ENCODE measurements at regions not wholly inside any gene's neighbourhood (a gene's known extent, or its start where the extent isn't known, plus 50 kb on each side); places are given as distances from the start of the nearest gene placed in this dataset.

GRCh38 chr11:116057000-116057399 lies 552.8 kb upstream of the CADM1 start:
- H3K4me3 ChIP-seq (ENCODE audit: low read depth, low read length): no peak overlapping the region
- TF ChIP-seq, protein P1, sequence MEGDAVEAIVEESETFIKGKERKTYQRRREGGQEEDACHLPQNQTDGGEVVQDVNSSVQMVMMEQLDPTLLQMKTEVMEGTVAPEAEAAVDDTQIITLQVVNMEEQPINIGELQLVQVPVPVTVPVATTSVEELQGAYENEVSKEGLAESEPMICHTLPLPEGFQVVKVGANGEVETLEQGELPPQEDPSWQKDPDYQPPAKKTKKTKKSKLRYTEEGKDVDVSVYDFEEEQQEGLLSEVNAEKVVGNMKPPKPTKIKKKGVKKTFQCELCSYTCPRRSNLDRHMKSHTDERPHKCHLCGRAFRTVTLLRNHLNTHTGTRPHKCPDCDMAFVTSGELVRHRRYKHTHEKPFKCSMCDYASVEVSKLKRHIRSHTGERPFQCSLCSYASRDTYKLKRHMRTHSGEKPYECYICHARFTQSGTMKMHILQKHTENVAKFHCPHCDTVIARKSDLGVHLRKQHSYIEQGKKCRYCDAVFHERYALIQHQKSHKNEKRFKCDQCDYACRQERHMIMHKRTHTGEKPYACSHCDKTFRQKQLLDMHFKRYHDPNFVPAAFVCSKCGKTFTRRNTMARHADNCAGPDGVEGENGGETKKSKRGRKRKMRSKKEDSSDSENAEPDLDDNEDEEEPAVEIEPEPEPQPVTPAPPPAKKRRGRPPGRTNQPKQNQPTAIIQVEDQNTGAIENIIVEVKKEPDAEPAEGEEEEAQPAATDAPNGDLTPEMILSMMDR (IDR thresholded peaks at IDR 0.05; ENCODE audit: borderline replicate concordance, insufficient read depth, low read depth, low read length): no peak

GRCh38 chr11:116055064-116055463 lies 550.8 kb upstream of the CADM1 start:
- TF ChIP-seq, protein P1 (IDR thresholded peaks at IDR 0.05; ENCODE audit: borderline replicate concordance, insufficient read depth, low read depth, low read length): no peak
- H3K4me3 ChIP-seq (ENCODE audit: low read depth, low read length): no peak overlapping the region

DNA sequence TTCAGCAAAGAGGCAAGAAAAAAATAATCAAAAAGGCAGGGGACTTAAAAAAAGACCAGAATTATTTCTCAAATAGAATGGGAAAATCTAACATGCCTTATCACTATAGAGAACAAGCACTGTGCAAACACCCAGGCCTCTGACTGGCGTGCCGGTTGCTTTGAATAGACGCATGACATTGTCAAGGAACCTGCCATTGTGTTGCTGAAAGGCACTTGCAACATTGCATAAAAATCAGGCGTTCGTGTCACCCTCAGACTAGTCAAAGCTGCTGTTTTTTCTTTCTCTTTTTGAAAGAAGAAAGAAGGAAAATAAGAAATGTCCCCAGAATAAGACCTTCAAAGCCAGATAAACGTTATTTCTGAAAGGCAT lies 549.3 kb upstream of the CADM1 start:
- H3K4me3 ChIP-seq (ENCODE audit: low read depth, low read length): no peak overlapping the region
- TF ChIP-seq, protein P1 (IDR thresholded peaks at IDR 0.05; ENCODE audit: borderline replicate concordance, insufficient read depth, low read depth, low read length): no peak

DNA sequence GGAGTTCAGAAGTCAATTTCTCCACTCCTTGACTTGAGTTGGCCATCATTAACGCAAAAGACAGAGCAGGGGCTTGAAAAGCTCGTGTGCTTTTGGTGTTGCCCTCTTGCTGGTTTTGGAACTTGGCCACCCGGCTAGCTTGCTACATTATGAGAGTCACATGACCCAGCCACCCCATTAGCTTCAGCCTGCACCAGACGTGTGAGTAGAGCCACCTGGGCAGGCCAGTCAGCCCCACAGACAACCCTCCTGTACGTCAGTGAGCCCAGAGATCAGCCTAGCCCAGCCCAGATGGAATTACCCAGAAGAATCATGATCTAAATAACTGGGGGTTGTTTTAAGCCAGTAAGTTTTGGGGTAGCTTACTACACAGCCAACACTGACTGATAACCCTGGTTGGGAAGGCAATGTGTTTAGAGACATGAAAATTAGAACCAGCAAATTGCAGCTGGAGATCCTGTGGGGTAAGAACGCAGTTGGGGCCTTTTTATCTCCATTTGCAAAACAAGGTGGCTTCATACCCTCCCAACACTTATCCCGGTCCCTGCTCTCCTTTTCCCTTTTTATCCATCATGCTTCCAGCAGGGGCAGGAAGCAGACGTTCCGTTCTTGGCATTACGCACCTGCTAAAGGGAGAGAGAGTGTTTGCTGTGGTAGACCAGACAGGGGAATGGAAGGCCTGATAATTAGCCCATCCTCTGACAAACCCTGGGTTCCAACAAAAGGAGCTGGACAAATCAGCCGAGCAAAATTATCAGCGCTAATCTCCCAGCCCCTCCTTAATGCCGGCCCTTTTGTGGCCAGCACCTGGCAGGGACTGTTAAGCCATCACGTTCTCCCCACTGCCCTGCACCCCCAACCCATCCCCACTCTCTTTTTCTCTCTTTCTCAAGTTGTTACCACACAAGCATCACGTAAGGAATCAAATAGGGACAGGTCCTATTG lies 548.7 kb upstream of the CADM1 start:
- TF ChIP-seq, protein P1 (IDR thresholded peaks at IDR 0.05; ENCODE audit: borderline replicate concordance, insufficient read depth, low read depth, low read length): no peak
- no peak overlapping the region for H3K4me3 ChIP-seq (ENCODE audit: low read depth, low read length)

- TF ChIP-seq, protein P1 (IDR thresholded peaks at IDR 0.05; ENCODE audit: borderline replicate concordance, insufficient read depth, low read depth, low read length): no peak
Measured at GRCh38 chr11:116051494-116051893, 547.3 kb upstream of the CADM1 start.

GRCh38 chr11:116049383-116049782 lies 545.2 kb upstream of the CADM1 start:
- no peak overlapping the region for H3K4me3 ChIP-seq (ENCODE audit: low read depth, low read length)
- TF ChIP-seq, protein P1 (IDR thresholded peaks at IDR 0.05; ENCODE audit: borderline replicate concordance, insufficient read depth, low read depth, low read length): no peak

More at GRCh38 chr11:116051494-116051893, 547.3 kb upstream of the CADM1 start:
- no peak overlapping the region for H3K4me3 ChIP-seq (ENCODE audit: low read depth, low read length)

DNA sequence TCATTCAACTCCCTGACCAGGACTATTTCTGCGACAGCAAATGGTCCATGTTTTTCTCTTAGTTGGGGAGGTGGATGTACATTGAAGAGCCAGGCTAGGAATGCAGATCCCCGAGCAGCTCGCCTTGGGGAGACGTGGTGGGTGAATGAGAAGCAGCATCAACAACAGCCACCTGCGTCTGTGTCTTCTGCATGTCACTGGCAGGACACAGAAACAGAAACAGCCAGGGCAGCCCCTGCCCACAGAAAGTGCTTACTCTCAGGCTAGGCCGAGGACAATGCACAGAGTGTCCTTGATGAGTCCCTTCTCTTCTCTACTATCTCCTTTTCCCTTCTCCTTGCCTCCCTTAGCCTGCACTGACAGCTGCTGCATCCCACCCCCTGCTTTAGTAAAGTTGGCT lies 541.9 kb upstream of the CADM1 start:
- H3K4me3 ChIP-seq (ENCODE audit: low read depth, low read length): no peak overlapping the region
- TF ChIP-seq, protein P1 (IDR thresholded peaks at IDR 0.05; ENCODE audit: borderline replicate concordance, insufficient read depth, low read depth, low read length): no peak

Data from GM12875 (cell line).